Lower lobe of right lung (tissue), 2 donors: ENCODE measurements at regions not wholly inside any gene's neighbourhood (a gene's known extent, or its start where the extent isn't known, plus 50 kb on each side); places are given as distances from the start of the nearest gene placed in this dataset.

Source experiments
- ATAC-seq, 2 donors: fragments of 200-7000 bp; cut with Tn5 transposase; one replicate each; pipeline ENCODE4 v1.9.1; 2020 to 2022; ENCODE audit warnings: mild to moderate bottlenecking in 2 of 2, moderate library complexity in 2 of 2
- DNase-seq: peaks from one replicate; pipeline ENCODE4 v3.0.0-alpha.2; 2020
- H3K27ac ChIP-seq: fragments of 200-600 bp; one replicate; pipeline ENCODE4 v1.8.0; 2022
- H3K27me3 ChIP-seq: fragments of 200-600 bp; one replicate; pipeline ENCODE4 v1.8.0; 2022; ENCODE audit warnings: low read depth
- H3K36me3 ChIP-seq: fragments of 200-600 bp; one replicate; pipeline ENCODE4 v1.8.0; 2022; ENCODE audit warnings: mild to moderate bottlenecking
- H3K4me1 ChIP-seq: fragments of 200-600 bp; one replicate; pipeline ENCODE4 v1.8.0; 2022
- H3K4me3 ChIP-seq: fragments of 200-600 bp; one replicate; pipeline ENCODE4 v1.8.0; 2022; ENCODE audit warnings: mild to moderate bottlenecking
- H3K9me3 ChIP-seq: fragments of 200-600 bp; one replicate; pipeline ENCODE4 v1.8.0; 2022
- CTCF ChIP-seq: fragments of 200-600 bp; IDR thresholded peaks from one replicate; pipeline ENCODE4 v1.8.0; 2022; ENCODE audit warnings: antibody characterized with exemption, mild to moderate bottlenecking
- intact Hi-C: fragments of 100-400 bp; cut with DNase I; formaldehyde crosslinking; loops from one replicate; pipeline ENCODE4 v1.11.0; 2022
- donor health status: DM: no; HTN: yes; CAD: no; lungs with severe emphysema.

- ATAC-seq, result no peak
- no peak for DNase-seq
- H3K4me1 ChIP-seq, result no peaks in the 10 kb centered on the region
- H3K4me3 ChIP-seq, result no peak overlapping the region
- H3K27me3 ChIP-seq, result peaks cover 3% of the 10 kb centered on the region
- TF ChIP-seq CTCF, result no peak
- H3K27ac ChIP-seq, result no peak overlapping the region
- no peaks in the 10 kb centered on the region for H3K36me3 ChIP-seq
- H3K9me3 ChIP-seq, result no peaks in the 10 kb centered on the region
- intact Hi-C loops, result no loop called here
These were observed 128.5 kb downstream of the SPP2 start for GRCh38 chr2:234179031-234179363.

DNA sequence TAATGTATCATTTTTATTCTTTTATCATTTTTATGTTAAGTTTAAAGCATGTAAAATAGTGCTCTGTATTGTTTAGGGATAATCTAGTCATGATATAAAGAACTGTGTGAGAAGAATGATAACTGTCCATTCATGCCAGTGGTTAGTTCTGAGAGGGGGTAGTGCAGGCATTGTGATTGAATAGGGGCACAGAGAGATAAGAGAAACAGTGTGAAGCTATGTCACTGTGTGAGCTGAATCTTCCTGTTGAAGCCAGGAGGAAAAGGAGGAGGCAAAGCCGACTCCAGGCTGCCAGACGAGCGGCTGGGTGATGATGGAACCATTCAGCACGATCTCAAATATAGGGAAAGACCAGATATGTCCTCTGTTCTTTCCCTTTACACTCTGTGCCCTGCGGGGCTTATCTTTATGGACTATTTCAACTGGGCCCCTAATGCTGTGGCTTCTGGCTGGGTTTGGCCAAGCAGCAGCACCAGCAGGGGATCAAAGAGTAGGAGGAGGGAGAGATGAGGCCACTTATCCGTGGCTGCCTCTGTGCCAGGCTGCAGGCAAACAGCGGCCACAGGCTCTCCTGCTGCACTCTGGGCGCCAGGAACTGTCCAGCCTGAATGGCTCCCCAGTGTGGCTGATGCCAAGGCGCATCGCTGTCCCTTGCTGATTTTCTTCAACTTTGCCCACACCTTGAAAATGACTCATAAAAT is 128.0 kb downstream of the SPP2 start:
- intact Hi-C loops, result no loop called here
- ATAC-seq, result peak; percentile 66 to 75
- Histone ChIP-seq H3K4me3 (no peak overlapping the region), H3K36me3 (no peaks in the 10 kb centered on the region), H3K27me3 (peaks cover 3% of the 10 kb centered on the region), H3K27ac (no peak overlapping the region), H3K9me3 (no peaks in the 10 kb centered on the region), H3K4me1 (no peaks in the 10 kb centered on the region)
- TF ChIP-seq CTCF, result no peak
- no peak for DNase-seq

DNA sequence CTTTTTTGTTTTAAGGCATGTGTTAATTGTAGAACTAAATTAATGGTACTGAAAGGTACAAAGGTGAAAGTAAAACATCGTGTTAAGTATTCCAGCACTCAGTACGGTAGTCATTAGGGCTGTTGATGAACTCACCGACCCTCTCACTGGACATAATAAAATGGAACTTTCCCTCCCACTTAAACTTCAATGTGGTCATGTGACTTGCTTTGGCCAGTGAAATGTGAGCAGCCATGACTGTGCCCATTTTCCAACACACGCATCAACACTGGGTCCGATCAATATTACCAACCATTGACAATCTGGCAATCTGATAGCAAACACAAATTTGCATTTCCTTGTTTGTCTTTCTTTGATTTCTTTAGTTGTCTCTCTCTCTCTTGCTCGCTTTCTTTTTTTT is 125.1 kb downstream of the SPP2 start:
- DNase-seq (no peak), ATAC-seq (no peak)
- no peak overlapping the region for H3K4me3 ChIP-seq
- no peaks in the 10 kb centered on the region for H3K36me3 ChIP-seq
- no peak overlapping the region for H3K27ac ChIP-seq
- no peaks in the 10 kb centered on the region for H3K4me1 ChIP-seq
- no peaks in the 10 kb centered on the region for H3K9me3 ChIP-seq
- intact Hi-C loops, result no loop called here
- H3K27me3 ChIP-seq, result peaks cover 3% of the 10 kb centered on the region
- TF ChIP-seq CTCF, result no peak

GRCh38 chr2:234174742-234175141 is 124.2 kb downstream of the SPP2 start:
- Histone ChIP-seq H3K27me3 (peaks cover 3% of the 10 kb centered on the region), H3K4me1 (no peaks in the 10 kb centered on the region), H3K36me3 (no peaks in the 10 kb centered on the region), H3K27ac (no peak overlapping the region), H3K4me3 (no peak overlapping the region), H3K9me3 (no peaks in the 10 kb centered on the region)
- intact Hi-C loops, result no loop called here
- DNase-seq, result no peak
- TF ChIP-seq CTCF, result no peak
- no peak for ATAC-seq

- Histone ChIP-seq H3K4me3 (no peak overlapping the region), H3K27ac (no peak overlapping the region), H3K4me1 (no peaks in the 10 kb centered on the region), H3K36me3 (no peaks in the 10 kb centered on the region), H3K27me3 (no peaks in the 10 kb centered on the region), H3K9me3 (no peaks in the 10 kb centered on the region)
- ATAC-seq (no peak), DNase-seq (no peak)
- intact Hi-C loops, result no loop called here
- no peak for TF ChIP-seq CTCF
These were observed 122.0 kb downstream of the SPP2 start for GRCh38 chr2:234172532-234172931.

DNA sequence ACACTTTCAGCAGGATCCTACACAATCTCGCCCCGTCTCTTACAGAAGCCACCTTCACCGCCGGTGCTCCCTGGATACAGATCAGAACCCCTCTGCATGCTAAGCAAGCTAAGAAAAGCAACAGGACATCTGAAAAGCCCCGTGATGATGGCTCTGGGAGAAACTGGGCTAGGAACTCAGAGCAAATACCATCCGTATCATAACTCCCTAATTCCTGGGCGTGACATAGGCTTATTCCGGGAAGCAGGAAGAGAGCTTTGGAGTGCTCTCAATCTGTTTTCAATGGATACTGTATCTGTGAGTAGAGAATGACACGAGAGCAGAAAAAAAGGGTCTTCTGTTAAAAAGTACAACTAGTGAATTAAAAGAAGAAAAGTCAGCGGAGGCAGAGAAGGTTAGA is 121.6 kb downstream of the SPP2 start:
- DNase-seq, result no peak
- intact Hi-C loops, result no loop called here
- Histone ChIP-seq H3K9me3 (no peaks in the 10 kb centered on the region), H3K4me3 (no peak overlapping the region), H3K4me1 (no peaks in the 10 kb centered on the region), H3K27ac (no peak overlapping the region), H3K36me3 (no peaks in the 10 kb centered on the region), H3K27me3 (no peaks in the 10 kb centered on the region)
- ATAC-seq, result no peak
- TF ChIP-seq CTCF, result no peak
